ENCODE measurements at regions not wholly inside any gene's neighbourhood (a gene's known extent, or its start where the extent isn't known, plus 50 kb on each side); places are given as distances from the start of the nearest gene placed in this dataset.

- Histone ChIP-seq H3K27me3 (ENCODE audit: control insufficient read depth in 3 of 3, insufficient read depth in 3 of 3, low read length in 2 of 3) (no peaks in the 10 kb centered on the region), H3K4me1 (ENCODE audit: control insufficient read depth in 5 of 5, insufficient read depth in 5 of 5, low read length in 5 of 5) (peaks cover 0 to 3% (median 0%) of the 10 kb centered on the region in 5 donors), H3K27ac (ENCODE audit: low read depth in 1 of 2, low read length in 1 of 2) (no peak overlapping the region), H3K36me3 (ENCODE audit: control insufficient read depth in 4 of 4, insufficient read depth in 4 of 4, low read length in 4 of 4) (no peaks in the 10 kb centered on the region), H3K9ac (ENCODE audit: insufficient read depth in 1 of 2, low read length in 2 of 2) (no peak overlapping the region), H3K9me3 (ENCODE audit: control insufficient read depth in 4 of 4, insufficient read depth in 3 of 4, low read length in 3 of 4) (no peaks in the 10 kb centered on the region), H3K4me3 (no peak overlapping the region)
- 93% methylated on average over 3 of the region's 3 CpGs for WGBS, 2 donors
- DNase-seq (no peak), ATAC-seq (ENCODE audit: insufficient read depth, low FRiP score) (no peak)
- TF ChIP-seq CTCF (IDR thresholded peaks at IDR 0.05; ENCODE audit: control extremely low read depth, extremely low read depth): no peak
These were observed 745.5 kb upstream of the NRSN1 start for GRCh38 chr6:23380465-23380864.

- ATAC-seq (ENCODE audit: insufficient read depth, low FRiP score) (no peak), DNase-seq (no peak)
- no peak overlapping the region for H3K9ac ChIP-seq (ENCODE audit: insufficient read depth in 1 of 2, low read length in 2 of 2)
- no peak overlapping the region for H3K27ac ChIP-seq (ENCODE audit: low read depth in 1 of 2, low read length in 1 of 2)
- no peaks in the 10 kb centered on the region for H3K9me3 ChIP-seq (ENCODE audit: control insufficient read depth in 4 of 4, insufficient read depth in 3 of 4, low read length in 3 of 4)
- H3K4me1 ChIP-seq (ENCODE audit: control insufficient read depth in 5 of 5, insufficient read depth in 5 of 5, low read length in 5 of 5): no peaks in the 10 kb centered on the region
- 89 to 92% methylated on average over 11 of the region's 11 CpGs for WGBS, 2 donors
- no peak for TF ChIP-seq CTCF (IDR thresholded peaks at IDR 0.05; ENCODE audit: control extremely low read depth, extremely low read depth)
- H3K4me3 ChIP-seq: no peak overlapping the region
- H3K27me3 ChIP-seq (ENCODE audit: control insufficient read depth in 3 of 3, insufficient read depth in 3 of 3, low read length in 2 of 3): no peaks in the 10 kb centered on the region
- no peaks in the 10 kb centered on the region for H3K36me3 ChIP-seq (ENCODE audit: control insufficient read depth in 4 of 4, insufficient read depth in 4 of 4, low read length in 4 of 4)
These were observed 737.8 kb upstream of the NRSN1 start for GRCh38 chr6:23388086-23388783.

GRCh38 chr6:23389386-23389785 is 736.6 kb upstream of the NRSN1 start:
- no peaks in the 10 kb centered on the region for H3K27me3 ChIP-seq (ENCODE audit: control insufficient read depth in 3 of 3, insufficient read depth in 3 of 3, low read length in 2 of 3)
- H3K9me3 ChIP-seq (ENCODE audit: control insufficient read depth in 4 of 4, insufficient read depth in 3 of 4, low read length in 3 of 4): no peaks in the 10 kb centered on the region
- no peak overlapping the region for H3K9ac ChIP-seq (ENCODE audit: insufficient read depth in 1 of 2, low read length in 2 of 2)
- TF ChIP-seq CTCF (IDR thresholded peaks at IDR 0.05; ENCODE audit: control extremely low read depth, extremely low read depth): no peak
- no peak overlapping the region for H3K4me3 ChIP-seq
- WGBS, 2 donors: 88 to 94% methylated on average over 3 of the region's 3 CpGs
- no peaks in the 10 kb centered on the region for H3K4me1 ChIP-seq (ENCODE audit: control insufficient read depth in 5 of 5, insufficient read depth in 5 of 5, low read length in 5 of 5)
- H3K36me3 ChIP-seq (ENCODE audit: control insufficient read depth in 4 of 4, insufficient read depth in 4 of 4, low read length in 4 of 4): no peaks in the 10 kb centered on the region
- no peak for DNase-seq
- ATAC-seq (ENCODE audit: insufficient read depth, low FRiP score): no peak
- H3K27ac ChIP-seq (ENCODE audit: low read depth in 1 of 2, low read length in 1 of 2): no peak overlapping the region

GRCh38 chr6:23390221-23390620 is 735.8 kb upstream of the NRSN1 start:
- Histone ChIP-seq H3K27me3 (ENCODE audit: control insufficient read depth in 3 of 3, insufficient read depth in 3 of 3, low read length in 2 of 3) (no peaks in the 10 kb centered on the region), H3K36me3 (ENCODE audit: control insufficient read depth in 4 of 4, insufficient read depth in 4 of 4, low read length in 4 of 4) (no peaks in the 10 kb centered on the region), H3K9me3 (ENCODE audit: control insufficient read depth in 4 of 4, insufficient read depth in 3 of 4, low read length in 3 of 4) (no peaks in the 10 kb centered on the region), H3K27ac (ENCODE audit: low read depth in 1 of 2, low read length in 1 of 2) (no peak overlapping the region), H3K4me3 (no peak overlapping the region), H3K9ac (ENCODE audit: insufficient read depth in 1 of 2, low read length in 2 of 2) (no peak overlapping the region), H3K4me1 (ENCODE audit: control insufficient read depth in 5 of 5, insufficient read depth in 5 of 5, low read length in 5 of 5) (no peaks in the 10 kb centered on the region)
- WGBS, 2 donors: 81 to 85% methylated on average over 2 of the region's 2 CpGs
- no peak for ATAC-seq (ENCODE audit: insufficient read depth, low FRiP score)
- DNase-seq: no peak
- TF ChIP-seq CTCF (IDR thresholded peaks at IDR 0.05; ENCODE audit: control extremely low read depth, extremely low read depth): no peak

Measured in lung (tissue), 11 donors.